ENCODE measurements at regions not wholly inside any gene's neighbourhood (a gene's known extent, or its start where the extent isn't known, plus 50 kb on each side); places are given as distances from the start of the nearest gene placed in this dataset.

GRCh38 chr5:125786021-125786420, 637.2 kb upstream of the GRAMD2B start:
- TF ChIP-seq EP300 (IDR thresholded peaks at IDR 0.05; ENCODE audit: low read depth in 2 of 2, low read length in 2 of 2) = no peak
- no peak for TF ChIP-seq EP300 (CRISPR knock-in tag; IDR thresholded peaks at IDR 0.05; ENCODE audit: borderline replicate concordance)
- no peak for TF ChIP-seq ZNF362 (CRISPR knock-in tag; IDR thresholded peaks at IDR 0.05; ENCODE audit: borderline replicate concordance)
- TF ChIP-seq MED1 (CRISPR knock-in tag; IDR thresholded peaks at IDR 0.05) = no peak
- Histone ChIP-seq H3K4me1 (ENCODE audit: insufficient read depth, low read length) (no peaks in the 10 kb centered on the region), H3K27ac (ENCODE audit: extremely low read length, insufficient read depth, low read length) (no peak overlapping the region), H3K27me3 (ENCODE audit: control insufficient read depth in 1 of 2, insufficient read depth in 2 of 2, low read length in 2 of 2) (no peaks in the 10 kb centered on the region), H3K9ac (ENCODE audit: insufficient read depth, low read depth, low read length) (no peak overlapping the region), H3K4me3 (replicated peaks in 1 of 3; ENCODE audit: insufficient read depth in 1 of 3, low read depth in 2 of 3, low read length in 3 of 3) (no peak overlapping the region), H2AFZ (ENCODE audit: low read length) (no peak overlapping the region), H3K9me3 (ENCODE audit: low read length) (peaks cover 4% of the 10 kb centered on the region; the same call in 1 of the 2 replicates), H3K79me2 (ENCODE audit: insufficient read depth, low read length) (no peaks in the 10 kb centered on the region), H3K4me2 (ENCODE audit: low read depth, low read length) (no peak overlapping the region), H3K36me3 (replicated peaks in 1 of 2; ENCODE audit: control insufficient read depth in 1 of 2, insufficient read depth in 2 of 2, low read length in 2 of 2) (no peaks in the 10 kb centered on the region), H4K20me1 (ENCODE audit: insufficient read depth, low read length) (no peaks in the 10 kb centered on the region)
- intact Hi-C loops (cut with micrococcal nuclease; ENCODE audit: unreplicated experiment) = no loop called here
- no peak for DNase-seq (ENCODE audit: low spot score)
- ChIA-PET POLR2A (no interaction called here), CTCF (ENCODE audit: low intra/inter-chr PET ratio, low total read pairs) (no interaction called here)
- WGBS (ENCODE audit: low lambda C conversion rate) = 0% methylated on average over 2 of the region's 2 CpGs
- no peak for ATAC-seq
- BruUV-seq (replicated peaks) = no TSS peak
- in situ Hi-C loops (cut with HindIII; ENCODE audit: extremely low pct_ligation_motif_present, low pct_unique_long_range_greater_than_20kb) = no loop called here
- no peak for FAIRE-seq

GRCh38 chr5:125793470-125793869, 629.7 kb upstream of the GRAMD2B start:
- no TSS peak for BruUV-seq (replicated peaks)
- H3K79me2 ChIP-seq (ENCODE audit: insufficient read depth, low read length) = no peaks in the 10 kb centered on the region
- no peaks in the 10 kb centered on the region for H4K20me1 ChIP-seq (ENCODE audit: insufficient read depth, low read length)
- CTCF ChIA-PET (ENCODE audit: low intra/inter-chr PET ratio, low total read pairs) = no interaction called here
- intact Hi-C loops (cut with micrococcal nuclease; ENCODE audit: unreplicated experiment) (no loop called here), in situ Hi-C loops (cut with HindIII; ENCODE audit: extremely low pct_ligation_motif_present, low pct_unique_long_range_greater_than_20kb) (no loop called here)
- no peaks in the 10 kb centered on the region for H3K27me3 ChIP-seq (ENCODE audit: control insufficient read depth in 1 of 2, insufficient read depth in 2 of 2, low read length in 2 of 2)
- H3K4me1 ChIP-seq (ENCODE audit: insufficient read depth, low read length) = no peaks in the 10 kb centered on the region
- POLR2A ChIA-PET = no interaction called here
- DNase-seq (ENCODE audit: low spot score) (no peak), ATAC-seq (no peak), FAIRE-seq (no peak)
- 0 out of 2 replicates have a peak, but pooled peaks have one; percentile 24 for TF ChIP-seq MAFF (IDR thresholded peaks at IDR 0.05; ENCODE audit: low read depth, low read length)
- no peak for TF ChIP-seq U2AF1 (optimal IDR thresholded peaks at IDR 0.05; ENCODE audit: low read depth, low read length)
- TF ChIP-seq THAP8 (CRISPR knock-in tag; IDR thresholded peaks at IDR 0.05; ENCODE audit: borderline replicate concordance) = no peak
- TF ChIP-seq ZNF274 (CRISPR knock-in tag; IDR thresholded peaks at IDR 0.05) = no peak
- no peak for TF ChIP-seq ZBTB26 (CRISPR knock-in tag; IDR thresholded peaks at IDR 0.05; ENCODE audit: borderline replicate concordance)
- no peak for TF ChIP-seq NR2F1 (CRISPR knock-in tag; IDR thresholded peaks at IDR 0.05)
- no peak for TF ChIP-seq ARID3A (IDR thresholded peaks at IDR 0.05; ENCODE audit: low read depth, low read length)
- TF ChIP-seq MAFK (conservative IDR thresholded peaks at IDR 0.05 in 1 of 2, IDR thresholded peaks at IDR 0.05 in 1 of 2; ENCODE audit: low read length in 2 of 2) = peak in 1 of 2 experiments; percentile 68; a peak in 2 of 4 replicates
- no peak for TF ChIP-seq ZFP90 (CRISPR knock-in tag; IDR thresholded peaks at IDR 0.05; ENCODE audit: borderline replicate concordance)
- no peak for TF ChIP-seq ARNT2 (CRISPR knock-in tag; IDR thresholded peaks at IDR 0.05; ENCODE audit: low read depth)
- no peak overlapping the region for H3K27ac ChIP-seq (ENCODE audit: extremely low read length, insufficient read depth, low read length)
- H3K9ac ChIP-seq (ENCODE audit: insufficient read depth, low read depth, low read length) = no peak overlapping the region
- 57% methylated on average over 1 of the region's 1 CpG for WGBS (ENCODE audit: low lambda C conversion rate)
- H2AFZ ChIP-seq (ENCODE audit: low read length) = no peak overlapping the region
- H3K4me2 ChIP-seq (ENCODE audit: low read depth, low read length) = no peak overlapping the region
- H3K9me3 ChIP-seq (ENCODE audit: low read length) = peaks cover 65% of the 10 kb centered on the region
- no peak overlapping the region for H3K4me3 ChIP-seq (replicated peaks in 1 of 3; ENCODE audit: insufficient read depth in 1 of 3, low read depth in 2 of 3, low read length in 3 of 3)
- no peaks in the 10 kb centered on the region for H3K36me3 ChIP-seq (replicated peaks in 1 of 2; ENCODE audit: control insufficient read depth in 1 of 2, insufficient read depth in 2 of 2, low read length in 2 of 2)

Data from HepG2 (cell line).